GM15510 (cell line): ENCODE measurements at regions not wholly inside any gene's neighbourhood (a gene's known extent, or its start where the extent isn't known, plus 50 kb on each side); places are given as distances from the start of the nearest gene placed in this dataset.

Experiments used
- POLR2A ChIP-seq: IDR thresholded peaks from 3 replicates; pipeline ENCODE4 v1.6.1; 2011; ENCODE audit warnings: borderline replicate concordance; ENCODE audit not compliant: insufficient read length; ENCODE audit errors: extremely low read depth

- TF ChIP-seq POLR2A: no peak
Measured at GRCh38 chr2:37459095-37459981, 114.9 kb downstream of the QPCT start.

- no peak for TF ChIP-seq POLR2A
Measured at GRCh38 chr2:37460896-37461229, 116.4 kb downstream of the QPCT start.

GRCh38 chr2:37464067-37464466, 119.6 kb downstream of the QPCT start:
- TF ChIP-seq POLR2A: no peak

GRCh38 chr2:37466533-37467222, 122.2 kb downstream of the QPCT start:
- TF ChIP-seq POLR2A: no peak

- no peak for TF ChIP-seq POLR2A
Measured at GRCh38 chr2:37468170-37468569, 123.7 kb downstream of the QPCT start.

GRCh38 chr2:37469126-37469525, 124.7 kb downstream of the QPCT start:
- no peak for TF ChIP-seq POLR2A

GRCh38 chr2:37471104-37471503, 126.7 kb downstream of the QPCT start:
- TF ChIP-seq POLR2A: no peak

- no peak for TF ChIP-seq POLR2A
Measured at GRCh38 chr2:37471994-37472393, 127.6 kb downstream of the QPCT start.

GRCh38 chr2:37472959-37473358, 128.5 kb downstream of the QPCT start:
- TF ChIP-seq POLR2A: no peak

GRCh38 chr2:37476411-37476810, 132.0 kb downstream of the QPCT start:
- TF ChIP-seq POLR2A: no peak

- no peak for TF ChIP-seq POLR2A
Measured at GRCh38 chr2:37477921-37478320, 133.5 kb downstream of the QPCT start.

GRCh38 chr2:37481244-37481643, 136.8 kb downstream of the QPCT start:
- TF ChIP-seq POLR2A: no peak

- TF ChIP-seq POLR2A: no peak
Measured at GRCh38 chr2:37489041-37489456, 144.6 kb downstream of the QPCT start.

GRCh38 chr2:37489536-37489935, 145.1 kb downstream of the QPCT start:
- no peak for TF ChIP-seq POLR2A

- no peak for TF ChIP-seq POLR2A
Measured at GRCh38 chr2:37493425-37493824, 149.0 kb downstream of the QPCT start.

GRCh38 chr2:37499113-37499512, 154.7 kb downstream of the QPCT start:
- no peak for TF ChIP-seq POLR2A

GRCh38 chr2:37500031-37500430, 155.6 kb downstream of the QPCT start:
- no peak for TF ChIP-seq POLR2A

GRCh38 chr2:37501113-37501512, 156.7 kb downstream of the QPCT start:
- TF ChIP-seq POLR2A: no peak
